Neutrophil (primary cell): ENCODE measurements at regions not wholly inside any gene's neighbourhood (a gene's known extent, or its start where the extent isn't known, plus 50 kb on each side); places are given as distances from the start of the nearest gene placed in this dataset.

Experiments
- H3K27ac ChIP-seq: fragments of 200-600 bp; sonication (generic); 2 replicates; pipeline ENCODE4 v1.5.1; 2016; ENCODE audit warnings: mild to moderate bottlenecking, moderate library complexity
- H3K27me3 ChIP-seq: fragments of 200-600 bp; sonication (generic); 2 replicates; pipeline ENCODE4 v1.6.0; 2016; ENCODE audit warnings: mild to moderate bottlenecking
- H3K36me3 ChIP-seq: fragments of 200-600 bp; sonication (generic); 2 replicates; pipeline ENCODE4 v1.5.1; 2017
- H3K4me1 ChIP-seq, 2 experiments: fragments of 200-600 bp in 1 of 2; sonication (generic) in 1 of 2; 1 replicate in 1 of 2; 2 replicates in 1 of 2; pipeline versions ENCODE4 v1.5.1 to v1.6.1; 2013 to 2016; ENCODE audit warnings: low read depth in 1 of 2, low read length in 1 of 2, mild to moderate bottlenecking in 1 of 2, moderate library complexity in 1 of 2; ENCODE audit not compliant: control insufficient read depth in 1 of 2, insufficient read depth in 1 of 2
- H3K4me3 ChIP-seq, 2 experiments: fragments of 200-600 bp in 1 of 2; sonication (generic) in 1 of 2; 1 replicate in 1 of 2; 2 replicates in 1 of 2; pipeline ENCODE4 v1.5.1; 2013 to 2016; ENCODE audit warnings: low read depth in 1 of 2, low read length in 1 of 2, mild to moderate bottlenecking in 1 of 2, moderate library complexity in 1 of 2
- H3K9me3 ChIP-seq: fragments of 200-600 bp; sonication (generic); 2 replicates; pipeline ENCODE4 v1.5.1; 2016
- TF ChIP-seq, protein P1 (sequence below): fragments of 200-600 bp; sonication (generic); IDR thresholded peaks from 2 replicates; pipeline ENCODE4 v1.5.1; 2016; ENCODE audit warnings: antibody characterized with exemption

DNA sequence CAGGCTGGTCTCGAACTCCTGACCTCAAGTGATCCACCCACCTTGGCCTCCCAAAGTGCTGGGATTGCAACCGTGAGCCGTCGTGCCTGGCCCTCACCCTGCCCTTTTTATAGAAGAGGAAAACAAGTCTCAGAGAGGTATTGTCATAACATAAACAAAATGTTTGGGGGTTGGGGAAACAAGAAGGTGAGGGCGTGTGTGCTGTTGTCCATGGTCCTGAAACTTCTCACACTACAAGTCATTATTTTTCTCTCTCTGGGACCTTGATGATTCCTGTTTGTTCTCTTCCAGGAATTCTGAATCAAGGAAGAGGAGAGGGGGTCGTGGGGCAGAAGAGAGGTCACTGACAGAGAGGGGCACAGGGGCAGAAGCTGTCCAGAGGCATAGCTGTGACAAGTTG, 160.2 kb upstream of the LHX1 start:
- no peaks in the 10 kb centered on the region for H3K4me1 ChIP-seq
- H3K27me3 ChIP-seq, result peaks cover 77% of the 10 kb centered on the region
- no peak overlapping the region for H3K4me3 ChIP-seq
- TF ChIP-seq, protein P1, sequence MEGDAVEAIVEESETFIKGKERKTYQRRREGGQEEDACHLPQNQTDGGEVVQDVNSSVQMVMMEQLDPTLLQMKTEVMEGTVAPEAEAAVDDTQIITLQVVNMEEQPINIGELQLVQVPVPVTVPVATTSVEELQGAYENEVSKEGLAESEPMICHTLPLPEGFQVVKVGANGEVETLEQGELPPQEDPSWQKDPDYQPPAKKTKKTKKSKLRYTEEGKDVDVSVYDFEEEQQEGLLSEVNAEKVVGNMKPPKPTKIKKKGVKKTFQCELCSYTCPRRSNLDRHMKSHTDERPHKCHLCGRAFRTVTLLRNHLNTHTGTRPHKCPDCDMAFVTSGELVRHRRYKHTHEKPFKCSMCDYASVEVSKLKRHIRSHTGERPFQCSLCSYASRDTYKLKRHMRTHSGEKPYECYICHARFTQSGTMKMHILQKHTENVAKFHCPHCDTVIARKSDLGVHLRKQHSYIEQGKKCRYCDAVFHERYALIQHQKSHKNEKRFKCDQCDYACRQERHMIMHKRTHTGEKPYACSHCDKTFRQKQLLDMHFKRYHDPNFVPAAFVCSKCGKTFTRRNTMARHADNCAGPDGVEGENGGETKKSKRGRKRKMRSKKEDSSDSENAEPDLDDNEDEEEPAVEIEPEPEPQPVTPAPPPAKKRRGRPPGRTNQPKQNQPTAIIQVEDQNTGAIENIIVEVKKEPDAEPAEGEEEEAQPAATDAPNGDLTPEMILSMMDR, result no peak
- H3K9me3 ChIP-seq, result no peaks in the 10 kb centered on the region
- no peaks in the 10 kb centered on the region for H3K36me3 ChIP-seq
- H3K27ac ChIP-seq, result no peak overlapping the region

DNA sequence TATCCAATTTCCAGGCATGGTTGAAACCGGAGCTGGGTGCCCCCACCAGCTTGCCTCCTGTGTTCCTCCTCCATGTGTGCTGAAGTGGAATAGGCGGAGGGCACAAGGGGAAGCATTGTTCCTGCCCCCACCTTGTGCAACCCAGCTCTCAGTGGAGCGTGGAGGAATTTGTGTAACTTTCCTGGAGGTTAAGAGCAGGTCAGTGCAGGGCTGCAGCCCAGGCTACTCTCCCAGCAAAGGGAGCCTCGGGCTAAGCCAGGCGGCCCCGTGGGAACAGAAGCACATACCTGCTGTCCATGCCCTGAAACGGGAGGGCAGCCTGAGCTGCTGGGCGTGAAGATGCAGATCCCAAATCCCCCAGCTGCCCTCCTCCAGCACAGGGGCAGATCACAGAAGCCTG, 158.8 kb upstream of the LHX1 start:
- Histone ChIP-seq H3K27me3 (peaks cover 70% of the 10 kb centered on the region), H3K27ac (no peak overlapping the region), H3K36me3 (no peaks in the 10 kb centered on the region), H3K4me1 (no peaks in the 10 kb centered on the region), H3K4me3 (no peak overlapping the region), H3K9me3 (no peaks in the 10 kb centered on the region)
- TF ChIP-seq, protein P1, result no peak

DNA sequence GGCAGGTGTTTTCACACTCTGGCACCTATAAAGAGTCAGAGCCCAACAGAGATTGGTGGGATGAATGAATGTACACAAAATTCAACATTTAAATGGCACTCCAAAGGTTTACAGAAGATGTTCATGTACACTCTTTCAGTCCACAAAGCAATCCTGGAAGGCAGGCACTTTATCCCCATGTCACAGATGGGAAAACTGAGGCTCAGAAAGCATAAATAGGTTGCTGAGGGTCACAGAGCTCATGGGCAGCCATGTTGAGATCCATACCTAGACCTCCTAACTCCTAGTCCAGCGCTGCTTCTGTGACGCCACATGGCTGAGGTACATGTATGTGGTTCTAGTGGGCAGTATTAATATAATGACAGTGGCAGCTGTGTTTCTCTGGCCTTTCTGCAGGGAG, 157.7 kb upstream of the LHX1 start:
- no peaks in the 10 kb centered on the region for H3K36me3 ChIP-seq

DNA sequence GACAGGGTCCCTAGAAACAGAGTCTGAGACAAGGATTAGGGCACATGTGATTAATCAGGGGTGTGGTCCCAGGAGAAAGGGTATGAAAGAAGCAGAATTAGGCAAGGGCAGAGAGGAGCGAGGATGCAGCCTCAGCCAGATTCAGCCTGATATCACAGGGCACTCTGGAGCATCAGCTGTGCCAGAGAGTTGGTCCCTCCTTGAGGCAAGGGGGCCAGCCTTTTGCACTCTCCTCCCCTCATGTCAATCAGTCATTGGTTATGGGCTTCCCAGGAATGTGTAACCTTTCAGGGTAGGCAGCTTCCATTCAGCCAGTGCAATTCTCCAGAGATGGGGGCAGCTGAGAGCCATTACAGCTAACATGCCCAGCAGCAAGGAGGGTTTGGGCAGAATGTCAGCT, 152.6 kb upstream of the LHX1 start:
- peaks cover 29% of the 10 kb centered on the region for H3K27me3 ChIP-seq
- H3K36me3 ChIP-seq, result no peaks in the 10 kb centered on the region
- no peak overlapping the region for H3K4me3 ChIP-seq
- H3K27ac ChIP-seq, result no peak overlapping the region
- H3K4me1 ChIP-seq, result no peaks in the 10 kb centered on the region
- no peaks in the 10 kb centered on the region for H3K9me3 ChIP-seq
- TF ChIP-seq, protein P1, result no peak

More for the DNA sequence above, 157.7 kb upstream of the LHX1 start:
- peaks cover 62% of the 10 kb centered on the region for H3K27me3 ChIP-seq
- TF ChIP-seq, protein P1, result no peak
- no peaks in the 10 kb centered on the region for H3K9me3 ChIP-seq
- H3K27ac ChIP-seq, result no peak overlapping the region
- H3K4me1 ChIP-seq, result no peaks in the 10 kb centered on the region
- H3K4me3 ChIP-seq, result no peak overlapping the region

GRCh38 chr17:36786867-36787266, 150.4 kb upstream of the LHX1 start:
- H3K27me3 ChIP-seq, result peaks cover 44% of the 10 kb centered on the region
- H3K4me1 ChIP-seq, result no peaks in the 10 kb centered on the region
- TF ChIP-seq, protein P1, result no peak
- no peak overlapping the region for H3K27ac ChIP-seq
- no peaks in the 10 kb centered on the region for H3K9me3 ChIP-seq
- no peaks in the 10 kb centered on the region for H3K36me3 ChIP-seq
- H3K4me3 ChIP-seq, result no peak overlapping the region
